CD4-positive, alpha-beta memory T cell (primary cell): ENCODE measurements at regions not wholly inside any gene's neighbourhood (a gene's known extent, or its start where the extent isn't known, plus 50 kb on each side); places are given as distances from the start of the nearest gene placed in this dataset.

ENCODE experiments used
- CTCF ChIA-PET: fragments of 350-600 bp; sonication (Branson Sonifier 250); formaldehyde crosslinking; loops from one replicate; lab custom pipeline; 2021; ENCODE audit warnings: inconsistent platforms; ENCODE audit not compliant: partially characterized antibody; lab: Charles Lee
- POLR2A ChIA-PET: fragments of 350-600 bp; sonication (Branson Sonifier 250); formaldehyde crosslinking; loops from one replicate; lab custom pipeline; 2021; ENCODE audit not compliant: partially characterized antibody; lab: Charles Lee
- DNase-seq, 5 donors: peaks; one replicate each; pipeline versions ENCODE4 v3.0.0 to v3.0.0-alpha.2; 2020 to 2022; ENCODE audit warnings: mixed read lengths in 1 of 5
- H3K27ac ChIP-seq: one replicate; pipeline ENCODE4 v1.7.0; 2013; ENCODE audit warnings: low read depth, low read length
- H3K27me3 ChIP-seq: 2 replicates; pipeline ENCODE4 v1.7.0; 2013; ENCODE audit warnings: mild to moderate bottlenecking, low read length, moderate library complexity; ENCODE audit not compliant: insufficient read depth
- H3K36me3 ChIP-seq: 2 replicates; pipeline ENCODE4 v1.7.0; 2013; ENCODE audit warnings: mild to moderate bottlenecking, low read length, moderate library complexity; ENCODE audit not compliant: insufficient read depth
- H3K4me1 ChIP-seq: 2 replicates; pipeline ENCODE4 v1.7.0; 2013; ENCODE audit warnings: mild to moderate bottlenecking, low read length, moderate library complexity; ENCODE audit not compliant: insufficient read depth
- H3K4me3 ChIP-seq, 2 donors: one replicate each; pipeline ENCODE4 v1.7.0; 2013; ENCODE audit warnings: low read length in 2 of 2, mild to moderate bottlenecking in 1 of 2
- H3K9me3 ChIP-seq, 2 donors: one replicate each; pipeline ENCODE4 v1.7.0; 2013; ENCODE audit warnings: low read length in 2 of 2, control low read depth in 1 of 2; ENCODE audit not compliant: control insufficient read depth in 1 of 2
- H3K27ac Mint-ChIP-seq, 7 donors: one replicate each; pipeline ENCODE4 v1.8.0; 2020 to 2021; ENCODE audit warnings: mixed read lengths in 7 of 7, mild to moderate bottlenecking in 6 of 7, inconsistent platforms in 3 of 7, moderate library complexity in 3 of 7
- H3K27me3 Mint-ChIP-seq, 2 donors: one replicate each; pipeline ENCODE4 v1.8.0; 2020 to 2021; ENCODE audit warnings: mixed read lengths in 2 of 2
- H3K36me3 Mint-ChIP-seq, 2 donors: one replicate each; pipeline ENCODE4 v1.8.0; 2020 to 2021; ENCODE audit warnings: mixed read lengths in 2 of 2, inconsistent platforms in 1 of 2, mild to moderate bottlenecking in 1 of 2
- H3K4me1 Mint-ChIP-seq, 4 donors: one replicate each; pipeline ENCODE4 v1.8.0; 2020 to 2021; ENCODE audit warnings: mixed read lengths in 4 of 4, mild to moderate bottlenecking in 1 of 4
- H3K4me3 Mint-ChIP-seq, 8 donors: one replicate each; pipeline ENCODE4 v1.8.0; 2020 to 2021; ENCODE audit warnings: mixed read lengths in 8 of 8, mild to moderate bottlenecking in 7 of 8, moderate library complexity in 6 of 8, inconsistent platforms in 3 of 8
- H3K9me3 Mint-ChIP-seq, 8 donors: one replicate each; pipeline ENCODE4 v1.8.0; 2020 to 2021; ENCODE audit warnings: mixed read lengths in 8 of 8, mild to moderate bottlenecking in 5 of 8, inconsistent platforms in 3 of 8, moderate library complexity in 1 of 8
- intact Hi-C: fragments of 100-400 bp; cut with micrococcal nuclease; formaldehyde crosslinking; loops from one replicate; pipeline ENCODE4 v1.15.1; 2023

GRCh38 chr5:12655675-12656074 is 751.4 kb upstream of the CTNND2 start:
- Mint-ChIP-seq H3K27me3 (no peaks in the 10 kb centered on the region), H3K4me3 (no peak overlapping the region), H3K4me1 (no peaks in the 10 kb centered on the region), H3K9me3 (peaks cover 0 to 23% (median 14%) of the 10 kb centered on the region in 8 donors), H3K36me3 (no peaks in the 10 kb centered on the region), H3K27ac (no peak overlapping the region)
- POLR2A ChIA-PET = no interaction called here
- intact Hi-C loops = no loop called here
- Histone ChIP-seq H3K36me3 (no peaks in the 10 kb centered on the region), H3K27me3 (no peaks in the 10 kb centered on the region), H3K9me3 (no peaks in the 10 kb centered on the region), H3K4me3 (no peak overlapping the region), H3K27ac (no peak overlapping the region), H3K4me1 (no peaks in the 10 kb centered on the region)
- CTCF ChIA-PET = no interaction called here
- no peak for DNase-seq

GRCh38 chr5:12652201-12652600 is 748.0 kb upstream of the CTNND2 start:
- Histone ChIP-seq H3K4me3 (no peak overlapping the region), H3K27me3 (no peaks in the 10 kb centered on the region), H3K4me1 (no peaks in the 10 kb centered on the region), H3K9me3 (no peaks in the 10 kb centered on the region), H3K36me3 (no peaks in the 10 kb centered on the region), H3K27ac (no peak overlapping the region)
- ChIA-PET POLR2A (no interaction called here), CTCF (no interaction called here)
- H3K27ac Mint-ChIP-seq = no peak overlapping the region
- no peak for DNase-seq
- no peaks in the 10 kb centered on the region for H3K27me3 Mint-ChIP-seq
- H3K4me3 Mint-ChIP-seq = no peak overlapping the region
- intact Hi-C loops = no loop called here
- H3K36me3 Mint-ChIP-seq = no peaks in the 10 kb centered on the region
- peaks cover 0 to 21% (median 5%) of the 10 kb centered on the region in 8 donors for H3K9me3 Mint-ChIP-seq
- no peaks in the 10 kb centered on the region for H3K4me1 Mint-ChIP-seq

GRCh38 chr5:12648558-12648957 is 744.3 kb upstream of the CTNND2 start:
- Mint-ChIP-seq H3K36me3 (no peaks in the 10 kb centered on the region), H3K4me3 (no peak overlapping the region), H3K27ac (no peak overlapping the region), H3K9me3 (peaks cover 0 to 14% (median 5%) of the 10 kb centered on the region in 8 donors), H3K4me1 (no peaks in the 10 kb centered on the region), H3K27me3 (no peaks in the 10 kb centered on the region)
- POLR2A ChIA-PET = no interaction called here
- CTCF ChIA-PET = no interaction called here
- Histone ChIP-seq H3K27ac (no peak overlapping the region), H3K9me3 (no peaks in the 10 kb centered on the region), H3K27me3 (no peaks in the 10 kb centered on the region), H3K4me1 (no peaks in the 10 kb centered on the region), H3K4me3 (no peak overlapping the region), H3K36me3 (no peaks in the 10 kb centered on the region)
- no peak for DNase-seq
- intact Hi-C loops = no loop called here

- H3K9me3 Mint-ChIP-seq = peaks cover 0 to 14% (median 5%) of the 10 kb centered on the region in 8 donors
- ChIA-PET POLR2A (no interaction called here), CTCF (no interaction called here)
- no peaks in the 10 kb centered on the region for H3K4me1 Mint-ChIP-seq
- no peaks in the 10 kb centered on the region for H3K27me3 Mint-ChIP-seq
- Histone ChIP-seq H3K4me3 (no peak overlapping the region), H3K9me3 (no peaks in the 10 kb centered on the region), H3K27ac (no peak overlapping the region), H3K36me3 (no peaks in the 10 kb centered on the region), H3K4me1 (no peaks in the 10 kb centered on the region), H3K27me3 (no peaks in the 10 kb centered on the region)
- H3K27ac Mint-ChIP-seq = no peak overlapping the region
- no peak overlapping the region for H3K4me3 Mint-ChIP-seq
- DNase-seq = no peak
- H3K36me3 Mint-ChIP-seq = no peaks in the 10 kb centered on the region
- intact Hi-C loops = no loop called here
Observed at GRCh38 chr5:12647613-12648012, 743.4 kb upstream of the CTNND2 start.

GRCh38 chr5:12645582-12645981 is 741.3 kb upstream of the CTNND2 start:
- H3K36me3 Mint-ChIP-seq = no peaks in the 10 kb centered on the region
- Histone ChIP-seq H3K36me3 (no peaks in the 10 kb centered on the region), H3K9me3 (no peaks in the 10 kb centered on the region), H3K4me1 (no peaks in the 10 kb centered on the region), H3K27me3 (no peaks in the 10 kb centered on the region), H3K27ac (no peak overlapping the region), H3K4me3 (no peak overlapping the region)
- no peak overlapping the region for H3K4me3 Mint-ChIP-seq
- POLR2A ChIA-PET = no interaction called here
- CTCF ChIA-PET = no interaction called here
- no peaks in the 10 kb centered on the region for H3K4me1 Mint-ChIP-seq
- H3K9me3 Mint-ChIP-seq = peaks cover 0 to 11% (median 6%) of the 10 kb centered on the region in 8 donors
- H3K27ac Mint-ChIP-seq = no peak overlapping the region
- intact Hi-C loops = no loop called here
- H3K27me3 Mint-ChIP-seq = no peaks in the 10 kb centered on the region
- no peak for DNase-seq

- H3K4me1 Mint-ChIP-seq = no peaks in the 10 kb centered on the region
- H3K36me3 ChIP-seq = no peaks in the 10 kb centered on the region
- H3K27ac ChIP-seq = no peak overlapping the region
- H3K4me3 ChIP-seq = no peak overlapping the region
- POLR2A ChIA-PET = no interaction called here
- CTCF ChIA-PET = no interaction called here
- H3K27me3 ChIP-seq = no peaks in the 10 kb centered on the region
- no peak overlapping the region for H3K27ac Mint-ChIP-seq
- H3K4me1 ChIP-seq = no peaks in the 10 kb centered on the region
- intact Hi-C loops = no loop called here
- DNase-seq = no peak
- peaks cover 5 to 27% (median 12%) of the 10 kb centered on the region in 8 donors for H3K9me3 Mint-ChIP-seq
- H3K36me3 Mint-ChIP-seq = no peaks in the 10 kb centered on the region
- H3K9me3 ChIP-seq = no peaks in the 10 kb centered on the region
- no peak overlapping the region for H3K4me3 Mint-ChIP-seq
- no peaks in the 10 kb centered on the region for H3K27me3 Mint-ChIP-seq
Observed at GRCh38 chr5:12636209-12636608, 732.0 kb upstream of the CTNND2 start.

- H3K27me3 Mint-ChIP-seq = no peaks in the 10 kb centered on the region
- no peak overlapping the region for H3K27ac Mint-ChIP-seq
- Histone ChIP-seq H3K36me3 (no peaks in the 10 kb centered on the region), H3K9me3 (no peaks in the 10 kb centered on the region), H3K4me3 (no peak overlapping the region), H3K4me1 (no peaks in the 10 kb centered on the region), H3K27ac (no peak overlapping the region), H3K27me3 (no peaks in the 10 kb centered on the region)
- ChIA-PET CTCF (no interaction called here), POLR2A (no interaction called here)
- H3K4me1 Mint-ChIP-seq = no peaks in the 10 kb centered on the region
- intact Hi-C loops = no loop called here
- DNase-seq = no peak
- peak overlapping the region in 1 of 8 donors; percentile 17 for H3K4me3 Mint-ChIP-seq
- H3K36me3 Mint-ChIP-seq = no peaks in the 10 kb centered on the region
- peaks cover 2 to 43% (median 13%) of the 10 kb centered on the region in 8 donors for H3K9me3 Mint-ChIP-seq
Observed at GRCh38 chr5:12626556-12626955, 722.3 kb upstream of the CTNND2 start.

- H3K27me3 ChIP-seq = no peaks in the 10 kb centered on the region
- ChIA-PET POLR2A (no interaction called here), CTCF (no interaction called here)
- H3K4me1 ChIP-seq = no peaks in the 10 kb centered on the region
- peaks cover 2 to 46% (median 13%) of the 10 kb centered on the region in 8 donors for H3K9me3 Mint-ChIP-seq
- no peaks in the 10 kb centered on the region for H3K9me3 ChIP-seq
- no peak overlapping the region for H3K27ac ChIP-seq
- H3K36me3 ChIP-seq = no peaks in the 10 kb centered on the region
- intact Hi-C loops = no loop called here
- H3K4me3 ChIP-seq = no peak overlapping the region
- H3K27ac Mint-ChIP-seq = no peak overlapping the region
- H3K36me3 Mint-ChIP-seq = no peaks in the 10 kb centered on the region
- no peaks in the 10 kb centered on the region for H3K27me3 Mint-ChIP-seq
- no peaks in the 10 kb centered on the region for H3K4me1 Mint-ChIP-seq
- no peak for DNase-seq
- H3K4me3 Mint-ChIP-seq = no peak overlapping the region
Observed at GRCh38 chr5:12625667-12626263, 721.5 kb upstream of the CTNND2 start.
